Panc1 (cell line): ENCODE measurements at regions not wholly inside any gene's neighbourhood (a gene's known extent, or its start where the extent isn't known, plus 50 kb on each side); places are given as distances from the start of the nearest gene placed in this dataset.

Experiments used
- ATAC-seq: fragments of 200-7000 bp; cut with Tn5 transposase; 2 replicates; pipeline ENCODE4 v1.9.1; 2020; ENCODE audit warnings: mild to moderate bottlenecking, moderate library complexity
- BruUV-seq: library from RNA; stranded (reverse); fragments of 400-500 nt; replicated peaks from 2 replicates; lab custom pipeline; 2021; lab: Mats Ljungman, UMichigan
- CTCF ChIA-PET: fragments of 300-600 bp; sonication (Branson Sonifier 250); formaldehyde crosslinking; loops from one replicate; lab custom pipeline; 2022; ENCODE audit warnings: antibody characterized with exemption; lab: Charles Lee
- POLR2A ChIA-PET: fragments of 300-600 bp; sonication (Branson Sonifier 250); formaldehyde crosslinking; loops from one replicate; lab custom pipeline; 2022; ENCODE audit warnings: antibody characterized with exemption; lab: Charles Lee
- DNase-seq: peaks from one replicate; pipeline ENCODE4 v3.0.0-alpha.2; 2010; ENCODE audit warnings: low read depth, low spot score
- H3K27ac ChIP-seq: 2 replicates; pipeline ENCODE4 v1.5.1; 2011; ENCODE audit warnings: mild to moderate bottlenecking, low read length, inconsistent platforms
- H3K27me3 ChIP-seq: fragments of 200-500 bp; sonication (Bioruptor generic); 2 replicates; pipeline ENCODE4 v1.6.0; 2014; ENCODE audit warnings: low read length, inconsistent platforms; ENCODE audit not compliant: control insufficient read depth, insufficient read depth
- H3K36me3 ChIP-seq: fragments of 200-500 bp; sonication (Bioruptor generic); 2 replicates; pipeline ENCODE4 v1.5.1; 2014; ENCODE audit warnings: inconsistent platforms, mild to moderate bottlenecking, low read length, moderate library complexity; ENCODE audit not compliant: control insufficient read depth, insufficient read depth
- H3K4me1 ChIP-seq: 2 replicates; pipeline ENCODE4 v1.5.1; 2011; ENCODE audit warnings: inconsistent platforms, mild to moderate bottlenecking, low read length, moderate library complexity; ENCODE audit not compliant: control insufficient read depth, insufficient read depth
- H3K4me3 ChIP-seq, 2 experiments: 2 replicates each; pipeline ENCODE4 v1.5.1; 2011 to 2012; ENCODE audit warnings: low read depth in 2 of 2, low read length in 2 of 2, mild to moderate bottlenecking in 2 of 2, inconsistent platforms in 1 of 2, moderate library complexity in 1 of 2
- H3K9me3 ChIP-seq: fragments of 200-500 bp; sonication (Bioruptor generic); 2 replicates; pipeline ENCODE4 v1.5.1; 2014; ENCODE audit warnings: low read depth, mild to moderate bottlenecking, inconsistent platforms, low read length, moderate library complexity; ENCODE audit not compliant: control insufficient read depth, insufficient read depth
- CTCF ChIP-seq: fragments of 450-650 bp; IDR thresholded peaks from 2 replicates; pipeline ENCODE4 v1.5.1; 2017; ENCODE audit warnings: mild to moderate bottlenecking
- POLR2AphosphoS5 ChIP-seq: IDR thresholded peaks from 2 replicates; pipeline ENCODE4 v1.6.1; 2012; ENCODE audit warnings: mild to moderate bottlenecking, low read depth, low read length, moderate library complexity
- REST ChIP-seq, 2 experiments: IDR thresholded peaks; 2 replicates each; pipeline ENCODE4 v1.6.1; 2011 to 2012; ENCODE audit warnings: low read depth in 2 of 2, control low read depth in 1 of 2, low read length in 1 of 2, mild to moderate bottlenecking in 1 of 2, moderate library complexity in 1 of 2; ENCODE audit not compliant: insufficient read depth in 1 of 2
- SIN3A ChIP-seq: IDR thresholded peaks from 2 replicates; pipeline ENCODE4 v1.6.1; 2012; ENCODE audit warnings: low read depth, mild to moderate bottlenecking, low read length, moderate library complexity, borderline replicate concordance; ENCODE audit not compliant: insufficient read depth
- TCF7L2 ChIP-seq: IDR thresholded peaks from 2 replicates; pipeline ENCODE4 v1.6.1; 2011; ENCODE audit warnings: mild to moderate bottlenecking, low read depth, low read length, inconsistent platforms
- in situ Hi-C: cut with HindIII; loops from 2 replicates; pipeline ENCODE4 v1.10.0; 2016; ENCODE audit warnings: low sequenced_read_pairs, low pct_unique_long_range_greater_than_20kb
- intact Hi-C: fragments of 100-400 bp; cut with micrococcal nuclease; formaldehyde crosslinking; loops from one replicate; pipeline ENCODE4 v1.10.0; 2022; ENCODE audit not compliant: unreplicated experiment

GRCh38 chr9:89983411-89983810 lies 378.6 kb downstream of the GADD45G start:
- intact Hi-C loops (no loop called here), in situ Hi-C loops (no loop called here)
- H3K36me3 ChIP-seq = no peaks in the 10 kb centered on the region
- no peak for DNase-seq
- H3K27ac ChIP-seq = no peak overlapping the region
- no peaks in the 10 kb centered on the region for H3K4me1 ChIP-seq
- BruUV-seq = no TSS peak
- POLR2A ChIA-PET = no interaction called here
- no peaks in the 10 kb centered on the region for H3K9me3 ChIP-seq
- TF ChIP-seq REST (IDR thresholded peaks at IDR 0.05; ENCODE audit: insufficient read depth in 1 of 2, low read depth in 2 of 2, low read length in 1 of 2) = no peak
- TF ChIP-seq POLR2AphosphoS5 = no peak
- TF ChIP-seq TCF7L2 = no peak
- TF ChIP-seq SIN3A = no peak
- TF ChIP-seq CTCF = no peak
- CTCF ChIA-PET = no interaction called here
- H3K4me3 ChIP-seq = no peak overlapping the region
- no peak for ATAC-seq
- no peaks in the 10 kb centered on the region for H3K27me3 ChIP-seq

GRCh38 chr9:89984214-89984613 lies 379.4 kb downstream of the GADD45G start:
- no peaks in the 10 kb centered on the region for H3K4me1 ChIP-seq
- H3K27ac ChIP-seq = no peak overlapping the region
- no peaks in the 10 kb centered on the region for H3K36me3 ChIP-seq
- intact Hi-C loops = no loop called here
- ChIA-PET POLR2A (no interaction called here), CTCF (no interaction called here)
- DNase-seq (no peak), ATAC-seq (no peak)
- no peaks in the 10 kb centered on the region for H3K9me3 ChIP-seq
- no peak for TF ChIP-seq CTCF
- TF ChIP-seq TCF7L2 = no peak
- no peak for TF ChIP-seq POLR2AphosphoS5
- no peak for TF ChIP-seq REST (IDR thresholded peaks at IDR 0.05; ENCODE audit: insufficient read depth in 1 of 2, low read depth in 2 of 2, low read length in 1 of 2)
- no peak for TF ChIP-seq SIN3A
- in situ Hi-C loops = no loop called here
- H3K4me3 ChIP-seq = no peak overlapping the region
- H3K27me3 ChIP-seq = no peaks in the 10 kb centered on the region
- no TSS peak for BruUV-seq
